BE2C (cell line): ENCODE measurements at regions not wholly inside any gene's neighbourhood (a gene's known extent, or its start where the extent isn't known, plus 50 kb on each side); places are given as distances from the start of the nearest gene placed in this dataset.

Experiments used
- DNase-seq: peaks from one replicate; pipeline ENCODE4 v3.0.0-alpha.2; 2020
- H3K27me3 ChIP-seq: fragments of 250-450 bp; sonication (Bioruptor Pico); 2 replicates; pipeline ENCODE4 v1.5.1; 2020; ENCODE audit warnings: mild to moderate bottlenecking
- H3K36me3 ChIP-seq: fragments of 250-450 bp; sonication (Bioruptor Pico); 2 replicates; pipeline ENCODE4 v1.5.1; 2020; ENCODE audit warnings: mild to moderate bottlenecking
- H3K4me1 ChIP-seq: fragments of 250-450 bp; sonication (Bioruptor Pico); 2 replicates; pipeline ENCODE4 v1.5.1; 2020
- H3K4me3 ChIP-seq: 2 replicates; pipeline ENCODE4 v1.5.1; 2011; ENCODE audit warnings: low read depth, low read length
- H3K9me3 ChIP-seq: fragments of 250-450 bp; sonication (Bioruptor Pico); 2 replicates; pipeline ENCODE4 v1.5.1; 2020
- CTCF ChIP-seq: IDR thresholded peaks from 2 replicates; pipeline ENCODE4 v1.5.1; 2012; ENCODE audit warnings: mild to moderate bottlenecking, low read depth, low read length

DNA sequence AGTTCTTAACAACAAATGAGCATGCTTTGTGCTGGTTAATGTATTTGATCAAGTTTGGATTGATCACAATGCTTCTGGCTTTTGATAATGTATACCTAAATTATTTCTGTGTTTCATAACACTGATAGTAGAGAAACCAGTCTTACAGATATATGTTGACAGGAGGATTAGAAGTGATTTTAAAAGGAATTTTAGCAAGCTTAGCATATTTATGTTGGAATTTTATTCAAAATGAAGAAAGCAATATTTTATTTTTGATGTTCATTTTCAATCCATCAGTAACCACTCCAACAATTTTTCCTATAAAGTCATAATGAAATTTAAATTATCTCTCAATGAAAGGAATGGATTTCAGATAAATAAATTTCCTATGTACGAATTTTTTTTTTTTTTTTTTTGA is 291.8 kb downstream of the HHIPL2 start:
- no peaks in the 10 kb centered on the region for H3K9me3 ChIP-seq
- H3K4me1 ChIP-seq = no peaks in the 10 kb centered on the region
- TF ChIP-seq CTCF = no peak
- H3K27me3 ChIP-seq = peaks cover 8% of the 10 kb centered on the region
- DNase-seq = no peak
- no peaks in the 10 kb centered on the region for H3K36me3 ChIP-seq
- no peak overlapping the region for H3K4me3 ChIP-seq

DNA sequence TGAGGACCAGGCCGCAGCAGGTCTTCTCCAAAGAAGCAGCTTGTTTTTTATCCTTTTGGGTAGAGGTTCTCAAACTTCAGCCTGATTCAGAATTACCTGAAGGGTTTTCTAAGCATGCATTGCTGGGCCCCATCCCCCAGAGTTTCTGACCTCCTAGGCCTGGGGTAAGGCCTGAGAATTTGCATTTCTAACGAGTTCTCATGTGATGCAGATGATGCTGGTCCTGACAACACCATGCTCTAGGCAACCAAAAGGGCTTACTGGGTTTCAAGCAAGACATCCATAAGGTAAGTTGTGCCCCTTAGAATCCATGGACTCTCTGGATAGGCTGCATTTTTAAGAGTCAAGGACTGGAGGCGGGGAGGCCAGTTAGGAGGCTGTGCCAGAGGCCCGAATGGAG is 295.1 kb downstream of the HHIPL2 start:
- Histone ChIP-seq H3K36me3 (no peaks in the 10 kb centered on the region), H3K27me3 (peaks cover 3% of the 10 kb centered on the region), H3K4me3 (no peak overlapping the region), H3K4me1 (no peaks in the 10 kb centered on the region), H3K9me3 (no peaks in the 10 kb centered on the region)
- no peak for DNase-seq
- TF ChIP-seq CTCF = no peak

GRCh38 chr1:222251847-222252246 is 296.1 kb downstream of the HHIPL2 start:
- TF ChIP-seq CTCF = no peak
- Histone ChIP-seq H3K27me3 (no peaks in the 10 kb centered on the region), H3K4me1 (no peaks in the 10 kb centered on the region), H3K36me3 (no peaks in the 10 kb centered on the region), H3K4me3 (no peak overlapping the region), H3K9me3 (no peaks in the 10 kb centered on the region)
- no peak for DNase-seq

GRCh38 chr1:222250376-222250775 is 297.5 kb downstream of the HHIPL2 start:
- no peak for DNase-seq
- H3K9me3 ChIP-seq = no peaks in the 10 kb centered on the region
- no peak overlapping the region for H3K4me3 ChIP-seq
- no peak for TF ChIP-seq CTCF
- no peaks in the 10 kb centered on the region for H3K27me3 ChIP-seq
- H3K36me3 ChIP-seq = no peaks in the 10 kb centered on the region
- no peaks in the 10 kb centered on the region for H3K4me1 ChIP-seq

- H3K36me3 ChIP-seq = no peaks in the 10 kb centered on the region
- H3K9me3 ChIP-seq = no peaks in the 10 kb centered on the region
- no peaks in the 10 kb centered on the region for H3K4me1 ChIP-seq
- no peak for TF ChIP-seq CTCF
- H3K27me3 ChIP-seq = no peaks in the 10 kb centered on the region
- DNase-seq = no peak
- H3K4me3 ChIP-seq = no peak overlapping the region
These were observed 300.0 kb downstream of the HHIPL2 start for GRCh38 chr1:222247811-222248310.

- Histone ChIP-seq H3K9me3 (no peaks in the 10 kb centered on the region), H3K27me3 (no peaks in the 10 kb centered on the region), H3K36me3 (no peaks in the 10 kb centered on the region), H3K4me1 (no peaks in the 10 kb centered on the region), H3K4me3 (no peak overlapping the region)
- DNase-seq = no peak
- no peak for TF ChIP-seq CTCF
These were observed 300.8 kb downstream of the HHIPL2 start for GRCh38 chr1:222247081-222247480.
